ENCODE measurements at regions not wholly inside any gene's neighbourhood (a gene's known extent, or its start where the extent isn't known, plus 50 kb on each side); places are given as distances from the start of the nearest gene placed in this dataset.

DNA sequence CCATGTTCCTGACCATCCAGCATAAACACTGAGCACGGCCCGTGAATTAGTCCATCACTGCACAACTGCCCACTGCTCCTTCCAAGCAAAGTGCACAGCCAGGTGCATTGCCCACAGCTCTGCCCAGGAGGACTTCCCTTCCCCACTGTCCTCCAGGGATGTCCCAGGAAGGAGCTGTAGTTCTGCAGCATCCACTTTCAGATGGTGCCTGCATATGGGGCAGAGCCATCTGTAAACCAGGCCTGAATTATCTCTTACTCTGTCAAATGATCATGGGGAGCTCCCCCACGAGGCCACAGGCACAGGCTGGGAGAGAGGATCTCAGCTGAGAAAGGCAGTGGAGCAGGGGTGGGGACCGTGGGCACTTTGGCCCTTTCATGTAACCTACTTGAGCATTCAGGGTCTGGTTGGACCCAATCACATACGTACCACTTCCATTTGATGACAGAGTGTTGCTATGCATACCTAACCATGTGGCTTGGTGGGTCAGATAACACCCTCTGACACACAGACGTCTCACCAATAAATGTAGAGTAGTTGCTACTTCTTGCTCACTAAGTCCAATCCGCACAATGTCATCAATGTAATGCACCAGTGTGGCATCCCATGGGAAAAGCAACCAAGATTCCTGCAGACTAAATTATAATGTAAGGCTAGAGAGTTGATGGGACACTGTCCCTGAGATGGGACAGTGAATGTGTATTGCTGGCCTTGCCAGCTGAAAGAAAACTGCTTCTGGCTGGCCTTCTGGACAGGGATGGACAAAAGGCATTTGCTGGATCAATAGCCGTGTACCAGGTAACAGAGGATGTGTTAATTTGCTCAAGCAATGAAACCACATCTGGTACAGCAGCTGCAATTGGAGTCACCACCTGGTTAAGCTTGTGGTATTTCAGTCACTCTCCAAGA is 113.8 kb upstream of the C14orf180 start:
- Histone ChIP-seq H3K36me3 (no peaks in the 10 kb centered on the region), H3K27ac (no peak overlapping the region), H3K4me1 (no peaks in the 10 kb centered on the region), H3K9me3 (no peaks in the 10 kb centered on the region), H3K27me3 (peaks cover 17% of the 10 kb centered on the region), H3K4me3 (no peak overlapping the region), H3K9ac (ENCODE audit: low read depth in 2 of 2, low read length in 2 of 2) (no peak overlapping the region)
- intact Hi-C loops (cut with DNase I) = no loop called here
- DNase-seq = no peak
- TF ChIP-seq, protein P1, sequence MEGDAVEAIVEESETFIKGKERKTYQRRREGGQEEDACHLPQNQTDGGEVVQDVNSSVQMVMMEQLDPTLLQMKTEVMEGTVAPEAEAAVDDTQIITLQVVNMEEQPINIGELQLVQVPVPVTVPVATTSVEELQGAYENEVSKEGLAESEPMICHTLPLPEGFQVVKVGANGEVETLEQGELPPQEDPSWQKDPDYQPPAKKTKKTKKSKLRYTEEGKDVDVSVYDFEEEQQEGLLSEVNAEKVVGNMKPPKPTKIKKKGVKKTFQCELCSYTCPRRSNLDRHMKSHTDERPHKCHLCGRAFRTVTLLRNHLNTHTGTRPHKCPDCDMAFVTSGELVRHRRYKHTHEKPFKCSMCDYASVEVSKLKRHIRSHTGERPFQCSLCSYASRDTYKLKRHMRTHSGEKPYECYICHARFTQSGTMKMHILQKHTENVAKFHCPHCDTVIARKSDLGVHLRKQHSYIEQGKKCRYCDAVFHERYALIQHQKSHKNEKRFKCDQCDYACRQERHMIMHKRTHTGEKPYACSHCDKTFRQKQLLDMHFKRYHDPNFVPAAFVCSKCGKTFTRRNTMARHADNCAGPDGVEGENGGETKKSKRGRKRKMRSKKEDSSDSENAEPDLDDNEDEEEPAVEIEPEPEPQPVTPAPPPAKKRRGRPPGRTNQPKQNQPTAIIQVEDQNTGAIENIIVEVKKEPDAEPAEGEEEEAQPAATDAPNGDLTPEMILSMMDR (IDR thresholded peaks at IDR 0.05) = no peak

- no peaks in the 10 kb centered on the region for H3K4me1 ChIP-seq
- H3K36me3 ChIP-seq = no peaks in the 10 kb centered on the region
- H3K9ac ChIP-seq (ENCODE audit: low read depth in 2 of 2, low read length in 2 of 2) = no peak overlapping the region
- intact Hi-C loops (cut with DNase I) = no loop called here
- TF ChIP-seq, protein P1 (IDR thresholded peaks at IDR 0.05) = no peak
- no peak overlapping the region for H3K4me3 ChIP-seq
- peaks cover 5% of the 10 kb centered on the region for H3K27me3 ChIP-seq
- no peaks in the 10 kb centered on the region for H3K9me3 ChIP-seq
- H3K27ac ChIP-seq = no peak overlapping the region
- no peak for DNase-seq
These were observed 112.3 kb upstream of the C14orf180 start for GRCh38 chr14:104467236-104467635.

- Histone ChIP-seq H3K27ac (no peak overlapping the region), H3K4me1 (no peaks in the 10 kb centered on the region), H3K36me3 (no peaks in the 10 kb centered on the region), H3K4me3 (no peak overlapping the region), H3K27me3 (peaks cover 5% of the 10 kb centered on the region), H3K9ac (ENCODE audit: low read depth in 2 of 2, low read length in 2 of 2) (no peak overlapping the region), H3K9me3 (no peaks in the 10 kb centered on the region)
- intact Hi-C loops (cut with DNase I) = no loop called here
- TF ChIP-seq, protein P1 (IDR thresholded peaks at IDR 0.05) = no peak
- DNase-seq = no peak
These were observed 111.9 kb upstream of the C14orf180 start for GRCh38 chr14:104467641-104468040.

GRCh38 chr14:104469591-104469990 is 110.0 kb upstream of the C14orf180 start:
- intact Hi-C loops (cut with DNase I) = no loop called here
- Histone ChIP-seq H3K9me3 (no peaks in the 10 kb centered on the region), H3K4me1 (no peaks in the 10 kb centered on the region), H3K27ac (no peak overlapping the region), H3K9ac (ENCODE audit: low read depth in 2 of 2, low read length in 2 of 2) (no peak overlapping the region), H3K4me3 (no peak overlapping the region), H3K36me3 (no peaks in the 10 kb centered on the region), H3K27me3 (no peaks in the 10 kb centered on the region)
- TF ChIP-seq, protein P1 (IDR thresholded peaks at IDR 0.05) = no peak
- DNase-seq = no peak

DNA sequence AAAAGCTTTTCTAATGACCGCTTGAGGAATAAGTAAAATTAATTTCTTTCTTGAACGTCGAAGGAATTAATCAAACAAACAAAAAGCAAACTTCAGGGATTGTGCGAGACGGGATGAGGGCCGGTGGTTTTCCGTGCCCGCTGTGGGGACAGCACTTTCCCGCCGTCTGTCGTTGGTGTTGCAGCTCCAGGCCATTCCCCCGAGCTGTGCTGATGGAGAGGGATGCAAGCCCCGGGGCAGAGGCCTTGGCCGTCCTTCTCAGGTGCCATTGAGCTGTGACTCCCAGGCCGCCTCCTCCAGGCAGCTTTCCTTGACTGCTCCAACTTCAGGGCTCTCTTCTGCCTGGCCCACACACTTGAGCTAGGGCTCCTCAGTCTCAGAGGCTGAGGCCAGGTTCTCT is 109.0 kb upstream of the C14orf180 start:
- intact Hi-C loops (cut with DNase I) = no loop called here
- Histone ChIP-seq H3K9me3 (no peaks in the 10 kb centered on the region), H3K4me3 (no peak overlapping the region), H3K36me3 (no peaks in the 10 kb centered on the region), H3K27me3 (no peaks in the 10 kb centered on the region), H3K4me1 (no peaks in the 10 kb centered on the region), H3K27ac (no peak overlapping the region), H3K9ac (ENCODE audit: low read depth in 2 of 2, low read length in 2 of 2) (no peak overlapping the region)
- DNase-seq = no peak
- TF ChIP-seq, protein P1 (IDR thresholded peaks at IDR 0.05) = no peak
